ENCODE measurements at regions not wholly inside any gene's neighbourhood (a gene's known extent, or its start where the extent isn't known, plus 50 kb on each side); places are given as distances from the start of the nearest gene placed in this dataset.

DNA sequence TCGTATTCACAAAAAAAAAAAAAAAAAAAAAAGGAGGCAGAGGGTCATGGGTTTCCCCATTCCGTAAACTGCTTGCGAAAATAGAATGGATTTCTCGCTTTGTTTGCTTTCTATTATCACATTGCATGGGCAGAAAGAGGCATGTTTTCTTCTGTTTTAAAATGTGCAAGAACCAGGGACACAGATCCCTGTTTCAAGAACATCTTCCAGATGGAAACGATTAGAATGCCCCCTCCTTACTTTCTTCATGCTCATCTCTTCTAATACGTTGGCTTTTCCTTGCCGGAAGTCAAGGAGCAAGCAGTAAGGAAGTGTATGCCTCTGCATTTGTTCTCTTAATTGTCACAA is 51.0 kb upstream of the ZNF516 start:
- DNase-seq (ENCODE audit: low spot score): no peak

DNA sequence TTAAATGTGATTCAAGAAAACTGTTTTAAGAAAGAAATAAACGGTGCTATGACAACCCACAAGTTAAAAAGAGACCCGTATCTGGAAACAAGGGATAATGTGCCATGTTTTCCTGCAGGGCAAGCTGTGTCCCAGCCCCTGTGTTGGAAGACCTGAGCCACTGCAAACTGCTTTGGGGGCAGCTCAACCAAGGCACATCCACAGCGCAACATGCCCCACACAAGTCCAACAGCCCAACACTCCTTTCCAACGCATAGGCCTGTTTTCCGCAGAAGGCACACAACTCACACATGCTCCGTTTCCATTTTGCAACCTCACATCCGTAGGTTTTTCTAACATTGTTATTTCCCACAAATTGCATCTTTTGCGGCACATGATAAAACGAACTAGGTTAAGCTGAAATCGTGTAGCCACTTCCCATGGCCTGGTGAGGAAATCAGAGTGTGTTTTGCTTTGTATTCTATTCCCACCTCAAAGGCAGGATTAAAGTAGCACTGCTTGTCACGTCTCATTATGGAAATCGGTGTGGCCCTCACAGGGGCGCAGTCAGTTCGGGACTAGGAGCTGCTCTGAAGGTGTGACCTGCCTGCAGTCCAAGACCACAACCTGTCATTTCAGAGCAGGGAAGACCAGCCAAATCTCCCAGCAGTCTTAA is 50.5 kb upstream of the ZNF516 start:
- no peak for DNase-seq (ENCODE audit: low spot score)

DNA sequence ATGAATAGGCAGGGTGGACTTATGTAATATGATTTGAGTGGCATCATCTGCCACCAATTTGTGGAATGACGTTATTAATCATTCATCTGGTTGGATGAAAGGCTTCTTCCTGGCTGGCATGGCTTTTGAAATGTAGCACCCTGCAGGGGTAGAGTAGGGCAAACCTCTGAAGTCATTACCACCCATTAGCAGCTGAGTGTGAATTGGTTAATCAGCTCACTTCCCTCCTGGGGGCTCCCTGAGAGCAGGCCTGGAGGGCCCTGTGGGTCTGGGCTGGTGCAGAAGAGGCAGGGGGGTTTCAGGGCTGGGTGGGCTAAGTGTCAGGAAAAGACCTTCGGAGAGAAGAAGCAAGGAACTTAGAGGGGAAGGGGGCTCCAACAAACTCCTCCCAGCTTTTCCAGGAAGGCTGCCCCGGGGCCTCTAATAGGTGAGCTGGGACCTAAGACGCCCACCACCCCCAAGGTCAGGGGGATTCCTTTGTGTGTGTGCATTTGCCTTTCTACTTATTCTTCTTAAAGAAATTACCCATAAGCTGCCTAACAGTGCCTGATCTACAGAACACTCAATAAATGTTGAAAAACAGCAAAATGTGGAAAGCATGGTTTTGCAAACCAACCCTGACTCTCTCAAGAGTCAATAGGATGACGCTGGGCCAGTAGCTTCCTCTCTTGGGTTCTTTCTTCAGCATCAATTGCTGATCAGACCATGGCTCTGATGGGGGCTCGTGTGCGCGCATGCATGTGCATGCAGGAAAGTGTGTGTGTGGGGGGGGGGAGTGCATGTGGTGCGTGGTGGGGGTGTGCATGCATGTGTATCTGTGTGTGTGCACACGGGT is 49.7 kb upstream of the ZNF516 start:
- no peak for DNase-seq (ENCODE audit: low spot score)

All from A172 (cell line).